ENCODE measurements at regions not wholly inside any gene's neighbourhood (a gene's known extent, or its start where the extent isn't known, plus 50 kb on each side); places are given as distances from the start of the nearest gene placed in this dataset.

GRCh38 chrX:98523026-98523425, 1639.3 kb downstream of the RPA4 start:
- no peak overlapping the region for H3K27ac ChIP-seq (ENCODE audit: low read length)
- in situ Hi-C loops (cut with HindIII; ENCODE audit: low pct_unique_long_range_greater_than_20kb, low sequenced_read_pairs) (no loop called here), intact Hi-C loops (cut with micrococcal nuclease; ENCODE audit: unreplicated experiment) (no loop called here)
- POLR2A ChIA-PET = no interaction called here
- TF ChIP-seq TCF7L2 (IDR thresholded peaks at IDR 0.05; ENCODE audit: low read depth, low read length) (no peak), REST (IDR thresholded peaks at IDR 0.05; ENCODE audit: insufficient read depth in 1 of 2, low read depth in 2 of 2, low read length in 1 of 2) (no peak), SIN3A (IDR thresholded peaks at IDR 0.05; ENCODE audit: borderline replicate concordance, insufficient read depth, low read depth, low read length) (no peak), CTCF (IDR thresholded peaks at IDR 0.05) (no peak), POLR2AphosphoS5 (IDR thresholded peaks at IDR 0.05; ENCODE audit: low read depth, low read length) (no peak)
- no peak for DNase-seq (ENCODE audit: low read depth, low spot score)
- H3K27me3 ChIP-seq (ENCODE audit: control insufficient read depth, insufficient read depth, low read length) = no peaks in the 10 kb centered on the region
- no peak for ATAC-seq
- BruUV-seq (replicated peaks) = no TSS peak
- no peaks in the 10 kb centered on the region for H3K36me3 ChIP-seq (ENCODE audit: control insufficient read depth, insufficient read depth, low read length)
- H3K9me3 ChIP-seq (ENCODE audit: control insufficient read depth, insufficient read depth, low read depth, low read length) = no peaks in the 10 kb centered on the region
- no peaks in the 10 kb centered on the region for H3K4me1 ChIP-seq (ENCODE audit: control insufficient read depth, insufficient read depth, low read length)
- CTCF ChIA-PET = no interaction called here
- H3K4me3 ChIP-seq (ENCODE audit: low read depth in 2 of 2, low read length in 2 of 2) = no peak overlapping the region

GRCh38 chrX:98523521-98523920, 1639.8 kb downstream of the RPA4 start:
- Histone ChIP-seq H3K4me3 (ENCODE audit: low read depth in 2 of 2, low read length in 2 of 2) (no peak overlapping the region), H3K4me1 (ENCODE audit: control insufficient read depth, insufficient read depth, low read length) (no peaks in the 10 kb centered on the region), H3K27me3 (ENCODE audit: control insufficient read depth, insufficient read depth, low read length) (no peaks in the 10 kb centered on the region), H3K9me3 (ENCODE audit: control insufficient read depth, insufficient read depth, low read depth, low read length) (no peaks in the 10 kb centered on the region), H3K27ac (ENCODE audit: low read length) (no peak overlapping the region), H3K36me3 (ENCODE audit: control insufficient read depth, insufficient read depth, low read length) (no peaks in the 10 kb centered on the region)
- TF ChIP-seq TCF7L2 (IDR thresholded peaks at IDR 0.05; ENCODE audit: low read depth, low read length) (no peak), CTCF (IDR thresholded peaks at IDR 0.05) (no peak), REST (IDR thresholded peaks at IDR 0.05; ENCODE audit: insufficient read depth in 1 of 2, low read depth in 2 of 2, low read length in 1 of 2) (no peak), SIN3A (IDR thresholded peaks at IDR 0.05; ENCODE audit: borderline replicate concordance, insufficient read depth, low read depth, low read length) (no peak), POLR2AphosphoS5 (IDR thresholded peaks at IDR 0.05; ENCODE audit: low read depth, low read length) (no peak)
- no TSS peak for BruUV-seq (replicated peaks)
- DNase-seq (ENCODE audit: low read depth, low spot score) = no peak
- intact Hi-C loops (cut with micrococcal nuclease; ENCODE audit: unreplicated experiment) = no loop called here
- POLR2A ChIA-PET = no interaction called here
- no peak for ATAC-seq
- CTCF ChIA-PET = no interaction called here
- in situ Hi-C loops (cut with HindIII; ENCODE audit: low pct_unique_long_range_greater_than_20kb, low sequenced_read_pairs) = no loop called here
